ENCODE measurements at regions not wholly inside any gene's neighbourhood (a gene's known extent, or its start where the extent isn't known, plus 50 kb on each side); places are given as distances from the start of the nearest gene placed in this dataset.

DNA sequence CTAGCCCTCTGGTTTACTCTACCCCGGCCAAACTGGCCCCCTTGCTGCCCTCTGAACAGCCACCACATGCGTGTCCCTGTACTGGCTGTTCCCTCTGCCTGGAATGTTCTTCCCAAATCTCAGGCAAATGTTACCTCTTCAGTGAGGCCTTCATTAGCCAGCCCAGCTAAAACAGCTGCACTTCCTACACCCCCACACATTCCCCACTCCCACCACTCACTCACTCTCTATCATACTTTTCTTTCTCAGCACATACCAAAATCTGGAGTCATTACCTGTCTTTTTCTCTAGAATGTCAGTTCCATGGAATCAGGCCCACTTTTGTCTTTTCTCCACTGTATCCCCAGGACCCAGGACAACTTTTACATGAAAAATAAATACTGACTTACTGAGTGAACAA is 401.2 kb upstream of the SULF2 start:
- 72 to 77% methylated on average over 2 of the region's 2 CpGs for WGBS, 2 donors
- H3K27me3 ChIP-seq, result no peaks in the 10 kb centered on the region
- H3K4me3 ChIP-seq, result no peak overlapping the region
- H3K27ac ChIP-seq, result no peak overlapping the region
- no peak for DNase-seq
- ATAC-seq, result no peak
- no peak for FAIRE-seq
- no peaks in the 10 kb centered on the region for H3K4me1 ChIP-seq
- no peaks in the 10 kb centered on the region for H3K9me3 ChIP-seq
- H3K36me3 ChIP-seq, result no peaks in the 10 kb centered on the region
- intact Hi-C loops (cut with DNase I), result no loop called here
- TF ChIP-seq, protein P1, sequence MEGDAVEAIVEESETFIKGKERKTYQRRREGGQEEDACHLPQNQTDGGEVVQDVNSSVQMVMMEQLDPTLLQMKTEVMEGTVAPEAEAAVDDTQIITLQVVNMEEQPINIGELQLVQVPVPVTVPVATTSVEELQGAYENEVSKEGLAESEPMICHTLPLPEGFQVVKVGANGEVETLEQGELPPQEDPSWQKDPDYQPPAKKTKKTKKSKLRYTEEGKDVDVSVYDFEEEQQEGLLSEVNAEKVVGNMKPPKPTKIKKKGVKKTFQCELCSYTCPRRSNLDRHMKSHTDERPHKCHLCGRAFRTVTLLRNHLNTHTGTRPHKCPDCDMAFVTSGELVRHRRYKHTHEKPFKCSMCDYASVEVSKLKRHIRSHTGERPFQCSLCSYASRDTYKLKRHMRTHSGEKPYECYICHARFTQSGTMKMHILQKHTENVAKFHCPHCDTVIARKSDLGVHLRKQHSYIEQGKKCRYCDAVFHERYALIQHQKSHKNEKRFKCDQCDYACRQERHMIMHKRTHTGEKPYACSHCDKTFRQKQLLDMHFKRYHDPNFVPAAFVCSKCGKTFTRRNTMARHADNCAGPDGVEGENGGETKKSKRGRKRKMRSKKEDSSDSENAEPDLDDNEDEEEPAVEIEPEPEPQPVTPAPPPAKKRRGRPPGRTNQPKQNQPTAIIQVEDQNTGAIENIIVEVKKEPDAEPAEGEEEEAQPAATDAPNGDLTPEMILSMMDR (IDR thresholded peaks at IDR 0.05), result no peak

DNA sequence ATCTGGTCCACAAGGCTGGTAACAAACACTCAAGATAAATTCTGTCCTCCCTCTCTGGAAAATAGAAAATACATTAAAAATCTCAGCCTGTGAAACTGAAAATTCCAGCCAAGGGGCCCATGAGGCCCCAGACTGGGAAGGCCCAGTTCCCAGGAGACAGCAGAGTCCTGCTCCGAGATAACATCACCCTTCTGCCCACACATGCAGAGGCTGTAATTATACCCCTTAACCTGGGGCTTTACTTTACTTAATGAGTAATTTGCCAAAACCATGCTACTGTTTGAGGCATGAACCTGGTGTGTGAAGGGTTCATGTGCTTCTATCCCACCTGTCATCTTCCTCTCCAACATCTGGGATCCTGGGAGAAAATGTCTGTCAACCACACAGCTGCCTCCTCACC is 398.9 kb upstream of the SULF2 start:
- no peak for FAIRE-seq
- Histone ChIP-seq H3K4me3 (no peak overlapping the region), H3K27ac (no peak overlapping the region), H3K9me3 (no peaks in the 10 kb centered on the region), H3K27me3 (no peaks in the 10 kb centered on the region), H3K4me1 (no peaks in the 10 kb centered on the region), H3K36me3 (no peaks in the 10 kb centered on the region)
- ATAC-seq, result no peak
- TF ChIP-seq, protein P1 (IDR thresholded peaks at IDR 0.05), result no peak
- 79 to 90% methylated on average over 1 of the region's 1 CpG for WGBS, 2 donors
- DNase-seq, result no peak
- intact Hi-C loops (cut with DNase I), result no loop called here

DNA sequence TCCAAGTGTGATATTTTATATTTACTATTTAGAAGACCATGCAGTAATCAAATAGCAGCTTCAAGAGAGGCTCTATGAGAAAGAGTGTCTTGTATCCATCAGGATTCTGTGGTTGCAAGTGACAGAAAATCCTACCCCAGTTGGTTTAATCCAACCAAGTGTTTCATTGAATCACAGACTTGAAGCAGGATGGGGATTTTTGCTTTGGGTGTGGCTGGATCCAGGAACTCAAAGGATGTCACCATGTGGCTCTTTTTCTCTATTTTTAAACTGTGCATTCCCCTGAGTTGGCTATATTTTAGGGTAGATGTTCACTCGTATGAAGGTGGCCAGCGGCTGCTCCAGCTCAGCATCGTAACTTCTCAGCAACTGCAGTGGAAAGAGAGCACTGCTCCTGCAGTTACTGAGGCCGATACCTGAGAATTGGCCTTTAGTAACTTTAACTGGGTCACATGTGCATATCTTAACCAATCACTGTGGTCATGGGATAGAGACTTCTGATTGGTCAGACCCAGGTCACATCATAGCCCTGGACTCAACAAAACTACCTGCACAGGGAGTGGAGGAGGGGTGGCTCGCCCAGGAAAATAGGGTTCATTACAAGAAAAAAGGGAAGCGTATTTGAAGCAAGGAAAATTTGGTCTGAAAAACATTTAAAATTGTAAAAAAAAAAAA is 396.1 kb upstream of the SULF2 start:
- no peak overlapping the region for H3K27ac ChIP-seq
- DNase-seq, result no peak
- no peak overlapping the region for H3K4me3 ChIP-seq
- TF ChIP-seq, protein P1 (IDR thresholded peaks at IDR 0.05), result no peak
- no peaks in the 10 kb centered on the region for H3K9me3 ChIP-seq
- no peak for FAIRE-seq
- 61 to 85% methylated on average over 6 of the region's 6 CpGs for WGBS, 2 donors
- no peaks in the 10 kb centered on the region for H3K27me3 ChIP-seq
- ATAC-seq, result no peak
- H3K4me1 ChIP-seq, result no peaks in the 10 kb centered on the region
- intact Hi-C loops (cut with DNase I), result no loop called here
- H3K36me3 ChIP-seq, result no peaks in the 10 kb centered on the region

DNA sequence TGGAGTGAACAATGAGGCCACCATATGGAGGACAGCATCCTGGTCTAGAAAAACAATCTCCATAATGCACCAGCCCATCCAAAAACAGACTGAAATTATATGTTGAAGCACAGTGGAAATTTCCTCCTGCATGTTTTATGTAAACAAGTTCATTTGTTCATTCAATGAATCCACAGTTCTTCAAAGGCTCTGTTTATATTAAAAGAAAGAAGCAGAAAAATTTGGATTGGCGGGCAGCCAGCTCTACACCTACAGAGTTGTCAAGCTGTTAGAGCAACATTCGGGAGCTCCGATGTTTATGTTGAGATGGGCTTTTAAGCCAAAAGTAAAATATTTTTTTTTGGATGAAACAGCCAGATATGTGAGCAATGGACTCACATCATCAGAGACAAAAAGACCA is 395.3 kb upstream of the SULF2 start:
- no peaks in the 10 kb centered on the region for H3K27me3 ChIP-seq
- no peaks in the 10 kb centered on the region for H3K36me3 ChIP-seq
- H3K9me3 ChIP-seq, result no peaks in the 10 kb centered on the region
- no peak overlapping the region for H3K27ac ChIP-seq
- no peak overlapping the region for H3K4me3 ChIP-seq
- TF ChIP-seq, protein P1 (IDR thresholded peaks at IDR 0.05), result no peak
- intact Hi-C loops (cut with DNase I), result no loop called here
- ATAC-seq, result no peak
- DNase-seq, result no peak
- no peaks in the 10 kb centered on the region for H3K4me1 ChIP-seq
- no peak for FAIRE-seq
- WGBS, 2 donors, result 49 to 55% methylated on average over 3 of the region's 3 CpGs

DNA sequence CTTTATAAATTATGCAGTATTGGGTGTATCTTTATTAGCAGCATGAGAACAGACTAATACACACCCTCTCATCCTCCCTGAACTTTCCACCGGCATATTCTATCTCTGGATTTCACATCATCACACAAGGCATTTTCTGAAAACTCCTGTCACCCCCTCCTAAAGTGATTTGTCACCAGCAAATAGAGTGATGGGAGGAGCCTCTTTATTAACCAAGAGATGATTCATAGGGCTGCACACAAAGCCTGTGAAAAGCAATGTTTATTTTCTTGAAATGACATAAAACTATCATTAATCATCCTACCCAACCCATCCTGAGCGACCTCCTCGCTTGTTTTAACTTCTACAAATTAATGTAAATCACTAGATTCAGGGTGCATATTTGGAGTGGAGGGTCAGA is 394.7 kb upstream of the SULF2 start:
- H3K27ac ChIP-seq, result no peak overlapping the region
- 53 to 65% methylated on average over 3 of the region's 3 CpGs for WGBS, 2 donors
- H3K27me3 ChIP-seq, result no peaks in the 10 kb centered on the region
- no peaks in the 10 kb centered on the region for H3K36me3 ChIP-seq
- intact Hi-C loops (cut with DNase I), result no loop called here
- DNase-seq (no peak), FAIRE-seq (no peak), ATAC-seq (no peak)
- TF ChIP-seq, protein P1 (IDR thresholded peaks at IDR 0.05), result no peak
- no peak overlapping the region for H3K4me3 ChIP-seq
- H3K4me1 ChIP-seq, result no peaks in the 10 kb centered on the region
- H3K9me3 ChIP-seq, result no peaks in the 10 kb centered on the region
